Limb (tissue), 2 donors: ENCODE measurements at regions not wholly inside any gene's neighbourhood (a gene's known extent, or its start where the extent isn't known, plus 50 kb on each side); places are given as distances from the start of the nearest gene placed in this dataset.
A peak's percentile ranks its signal among the peaks of the same experiment; 100 is the strongest.
"Not testable (repeated sequence)": the region's sequence is repeated elsewhere in the genome, so short reads cannot be mapped to it uniquely, and the experiment has no call there.

Experiments used
- DNase-seq, 2 donors: peaks; one replicate each; pipeline ENCODE4 v3.0.0-alpha.2; 2016; ENCODE audit errors: extremely low spot score in 2 of 2

DNA sequence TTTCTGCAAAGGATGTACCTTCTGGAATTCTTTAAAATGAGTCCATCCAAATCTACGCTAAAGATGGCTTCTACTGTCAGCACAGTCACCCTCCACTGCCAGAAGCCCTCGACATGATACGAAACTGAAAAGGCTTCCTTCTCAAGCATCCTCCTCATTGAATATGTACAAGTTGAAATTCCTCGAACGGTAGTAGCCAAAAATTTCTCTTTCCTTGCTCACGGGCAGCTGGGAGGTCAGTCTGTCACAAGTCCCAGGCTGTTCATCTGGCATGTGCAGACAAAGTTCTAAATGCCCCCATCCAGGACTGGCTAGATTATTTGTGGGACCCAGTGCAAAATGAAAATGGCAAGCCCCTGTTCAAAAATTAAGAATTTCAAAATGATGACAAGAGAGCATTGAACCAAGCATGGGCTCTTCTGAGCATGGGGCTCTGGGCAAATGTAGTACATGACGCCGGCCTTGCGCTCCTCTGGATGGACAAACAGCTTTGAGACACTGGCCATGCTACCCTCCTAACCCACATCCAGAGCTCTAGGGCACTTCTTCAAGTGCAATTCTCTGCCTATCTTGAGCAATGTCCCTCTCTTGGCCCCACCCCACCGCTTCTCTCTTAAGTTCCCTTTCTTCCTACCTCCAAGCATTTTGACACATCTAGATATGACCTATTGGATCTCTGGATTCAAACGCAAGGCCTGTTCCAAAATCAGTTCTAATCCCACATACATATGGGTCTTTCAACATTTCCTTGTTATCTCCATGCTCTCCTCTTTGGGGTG lies 78.9 kb upstream of the FLT1 start:
- no peak for DNase-seq

GRCh38 chr13:28572871-28573270 lies 77.9 kb upstream of the FLT1 start:
- no peak for DNase-seq

GRCh38 chr13:28570356-28570755 lies 75.4 kb upstream of the FLT1 start:
- DNase-seq = not testable (repeated sequence)

DNA sequence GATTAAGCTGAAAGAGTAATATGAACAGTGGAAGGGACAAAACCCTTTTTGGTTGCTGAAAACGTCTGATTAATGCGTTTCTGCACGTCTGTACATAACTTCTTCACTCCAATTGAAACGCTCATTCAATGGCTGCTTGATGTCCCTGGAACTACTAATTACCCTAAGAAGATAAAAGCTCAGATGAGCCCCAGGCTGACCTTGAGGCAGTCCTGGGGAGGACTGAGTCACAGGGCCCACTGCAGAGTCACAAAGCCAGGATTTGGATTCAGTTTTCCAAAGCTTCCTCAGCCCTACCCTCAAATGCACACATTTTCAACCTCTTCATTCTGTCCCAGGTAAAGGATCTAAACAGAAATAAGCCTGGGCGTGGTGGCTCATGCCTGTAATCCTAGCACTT lies 75.0 kb upstream of the FLT1 start:
- DNase-seq = no peak

- DNase-seq = peak; percentile 39 to 54
Observed at GRCh38 chr13:28568286-28568685, 73.4 kb upstream of the FLT1 start.

DNA sequence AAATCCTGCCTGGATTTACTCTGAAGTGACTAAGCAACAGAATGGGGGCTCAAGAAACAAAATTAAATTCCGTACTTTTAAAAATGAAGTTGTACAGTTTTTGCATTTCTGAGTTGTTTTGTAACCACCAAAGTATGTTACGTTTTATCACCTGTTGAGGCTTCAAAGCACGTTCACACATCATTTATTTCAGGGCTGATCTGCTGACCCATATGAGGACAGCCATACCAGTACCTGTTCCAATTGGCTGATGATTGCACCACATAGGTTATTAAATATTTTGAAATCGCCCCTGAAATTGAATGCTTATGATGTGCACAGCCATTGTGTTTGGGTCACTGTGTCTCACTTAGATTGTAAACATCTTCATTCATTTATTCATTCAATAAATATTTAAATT lies 72.0 kb upstream of the FLT1 start:
- no peak for DNase-seq

DNA sequence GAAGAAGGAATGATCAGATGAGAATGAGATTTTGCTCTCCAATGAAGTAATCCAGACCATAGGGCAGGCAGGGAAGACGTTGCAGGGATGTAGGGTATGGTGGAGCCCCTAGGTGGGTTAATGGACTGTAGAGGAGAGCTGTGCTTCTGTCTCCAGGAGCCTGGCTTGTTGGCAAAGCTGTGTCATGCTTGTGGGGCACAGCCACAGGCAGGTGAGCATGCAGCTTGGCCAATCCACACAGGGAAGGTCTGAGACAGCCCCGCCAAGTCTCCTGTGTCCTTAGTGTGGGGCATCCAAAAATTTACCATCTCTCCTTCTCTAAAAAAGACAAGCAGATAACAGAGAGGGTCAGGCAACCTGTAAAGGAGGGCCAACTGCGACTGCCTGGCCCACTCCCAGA lies 71.4 kb upstream of the FLT1 start:
- DNase-seq = no peak

DNA sequence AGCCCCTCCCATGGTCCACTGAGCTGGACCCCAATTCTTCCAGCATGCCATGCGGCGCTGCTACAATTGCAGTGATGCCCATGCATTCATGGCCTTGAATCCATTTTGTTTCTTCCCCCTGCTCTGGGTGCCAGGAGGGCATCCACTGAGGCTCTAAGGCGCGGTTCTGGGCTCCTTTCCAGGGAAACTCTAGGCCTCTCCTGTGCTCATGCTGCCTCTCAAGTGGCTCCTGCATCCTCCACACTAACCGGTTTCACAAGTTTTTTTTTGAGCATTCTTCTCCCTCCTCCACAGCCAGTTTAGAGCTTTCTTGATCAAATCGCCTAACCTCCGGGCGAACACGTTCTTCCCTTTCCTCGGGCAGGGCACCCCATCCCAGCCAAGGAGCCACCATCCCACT lies 69.1 kb upstream of the FLT1 start:
- no peak for DNase-seq

DNA sequence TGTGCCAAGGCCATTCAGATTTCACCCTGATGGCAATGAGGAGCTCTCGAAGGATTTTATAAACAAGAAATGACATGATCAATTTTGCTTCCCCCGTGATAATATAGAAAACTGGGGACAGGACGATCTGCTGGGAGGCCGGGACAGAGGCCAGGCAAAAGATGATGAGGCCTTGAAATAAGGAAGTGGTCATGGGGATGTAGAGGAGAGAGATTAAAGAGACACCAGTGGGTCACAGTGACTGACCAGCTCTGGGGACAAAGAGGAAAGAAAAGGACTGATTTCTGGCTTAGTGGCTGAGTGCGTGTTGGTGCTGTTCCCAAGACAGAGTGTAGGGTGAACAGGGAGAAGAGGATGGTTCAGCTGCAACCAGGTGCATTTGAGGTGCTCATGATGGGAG lies 68.7 kb upstream of the FLT1 start:
- DNase-seq = no peak

GRCh38 chr13:28560612-28561011 lies 65.7 kb upstream of the FLT1 start:
- no peak for DNase-seq

GRCh38 chr13:28559636-28560259 lies 64.8 kb upstream of the FLT1 start:
- DNase-seq = no peak

DNA sequence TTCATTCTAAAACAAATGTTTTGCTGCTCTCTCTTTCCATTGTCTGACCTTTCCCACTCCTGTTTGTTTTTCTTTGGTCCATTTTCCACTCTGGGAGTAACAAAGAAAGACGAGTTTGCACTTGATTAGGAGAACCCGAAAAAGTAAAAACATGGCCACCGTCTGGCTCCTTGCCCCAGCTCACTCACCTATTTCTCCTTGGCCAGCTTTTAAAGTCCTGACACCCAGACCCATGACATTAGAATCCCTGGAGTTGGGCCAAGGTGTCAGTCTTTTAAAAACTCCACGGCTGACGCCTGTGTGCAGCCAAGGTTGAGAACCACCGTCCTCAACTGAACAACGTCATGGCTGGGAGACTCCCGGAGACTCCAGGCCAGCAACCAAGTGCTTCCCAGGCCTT lies 63.6 kb upstream of the FLT1 start:
- DNase-seq = no peak

DNA sequence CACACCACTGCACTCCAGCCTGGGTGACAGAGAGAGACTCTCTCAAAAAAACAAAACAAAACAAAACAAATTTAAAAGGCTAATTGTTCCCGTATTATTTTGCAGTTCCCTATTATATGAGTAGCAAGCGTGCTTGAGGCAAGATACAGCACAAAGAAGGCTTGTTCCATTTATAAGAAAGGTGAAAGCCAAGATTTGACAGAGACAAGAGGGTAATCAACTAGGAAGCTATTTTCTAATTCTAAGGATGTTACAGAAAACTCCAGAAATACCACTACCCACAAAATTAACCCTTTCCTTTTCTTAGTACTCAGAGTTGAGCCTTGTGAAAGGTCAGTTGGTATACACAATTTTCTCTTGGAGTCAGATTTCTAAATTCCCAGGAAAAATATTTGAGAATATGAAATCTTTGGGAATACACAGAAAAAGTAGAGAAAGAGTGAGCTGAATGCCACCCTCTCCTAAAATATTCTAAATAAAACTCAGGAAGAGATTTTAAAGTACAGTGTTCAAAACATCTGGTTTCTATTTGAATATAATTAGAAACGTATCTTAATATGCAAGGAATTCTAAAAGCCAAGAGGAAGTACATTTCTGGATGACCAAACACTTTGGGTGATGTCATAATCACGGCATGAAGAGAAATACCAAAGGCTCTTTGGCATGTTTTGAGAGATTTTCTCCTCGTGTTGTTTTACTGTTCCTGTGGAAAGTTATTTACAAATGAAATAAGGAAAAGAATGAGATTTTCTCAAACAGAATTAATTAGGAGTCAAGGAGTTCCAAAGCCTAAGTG lies 63.0 kb upstream of the FLT1 start:
- DNase-seq = peak in 1 of 2 donors; percentile 17

DNA sequence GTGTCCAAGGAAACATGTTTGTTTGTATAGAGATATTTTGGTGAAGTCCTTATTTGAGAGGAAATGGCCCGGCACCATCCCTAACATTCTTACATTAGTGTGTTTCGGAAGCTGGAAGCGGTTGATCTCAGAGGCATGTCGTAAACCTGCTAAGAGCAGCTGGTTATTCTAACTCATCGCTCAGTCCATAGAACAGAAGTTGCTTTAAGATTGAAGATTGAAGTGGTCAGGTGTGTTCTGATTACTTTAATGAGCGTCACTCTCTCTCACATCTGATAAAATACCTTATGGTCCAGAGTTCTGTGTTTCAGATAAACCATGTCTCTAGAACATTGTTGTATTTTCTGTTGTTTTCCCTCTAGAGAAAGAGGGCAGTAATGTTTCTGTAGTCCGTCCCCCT lies 60.2 kb upstream of the FLT1 start:
- no peak for DNase-seq

DNA sequence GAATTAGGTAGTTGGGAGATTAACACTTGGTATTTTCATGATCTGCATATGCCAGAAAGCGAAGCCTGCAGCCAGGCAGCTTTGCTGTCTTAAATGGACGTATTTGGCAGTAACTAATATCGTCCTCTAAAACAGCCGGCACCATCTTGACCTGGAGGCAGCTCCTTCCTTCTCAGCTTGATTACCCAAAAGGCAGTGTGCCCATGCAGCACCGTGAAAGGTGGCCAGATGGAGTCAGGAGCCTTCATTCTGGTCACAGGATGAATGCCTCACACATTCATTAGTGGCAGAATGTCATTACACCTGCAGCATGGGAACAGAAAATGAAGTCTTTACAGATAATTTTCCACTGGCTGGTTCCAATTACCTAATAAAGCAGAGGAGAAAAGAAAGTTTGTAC lies 59.0 kb upstream of the FLT1 start:
- DNase-seq = no peak

- DNase-seq = no peak
Observed at GRCh38 chr13:28552288-28552687, 57.4 kb upstream of the FLT1 start.

DNA sequence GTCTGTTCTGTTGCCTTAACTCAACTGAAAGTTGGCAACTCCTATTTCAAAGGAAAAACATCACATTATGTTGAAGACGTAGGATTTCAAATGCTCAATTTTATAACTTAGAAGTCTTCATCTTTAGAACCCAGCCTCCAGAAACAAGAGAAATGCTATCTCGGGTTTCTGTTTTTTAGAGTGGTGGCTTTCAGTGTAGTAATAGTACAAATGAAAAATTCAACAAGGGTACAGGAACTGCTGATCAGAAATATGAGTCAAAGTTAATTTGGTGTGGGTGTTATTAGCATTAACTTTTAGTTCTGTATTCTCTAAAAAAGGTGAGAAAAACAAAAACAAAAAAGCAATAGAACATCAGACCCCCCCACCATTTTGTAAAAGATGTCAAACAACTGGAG lies 56.6 kb upstream of the FLT1 start:
- DNase-seq = no peak

- DNase-seq = no peak
Observed at GRCh38 chr13:28550721-28551497, 56.0 kb upstream of the FLT1 start.

GRCh38 chr13:28550091-28550490 lies 55.2 kb upstream of the FLT1 start:
- no peak for DNase-seq

- DNase-seq = no peak
Observed at GRCh38 chr13:28548872-28549271, 53.9 kb upstream of the FLT1 start.

- DNase-seq = no peak
Observed at GRCh38 chr13:28548468-28548867, 53.5 kb upstream of the FLT1 start.
